ENCODE measurements at regions not wholly inside any gene's neighbourhood (a gene's known extent, or its start where the extent isn't known, plus 50 kb on each side); places are given as distances from the start of the nearest gene placed in this dataset.

- Mint-ChIP-seq H3K4me3 (no peak overlapping the region), H3K9me3 (no peaks in the 10 kb centered on the region), H3K36me3 (no peaks in the 10 kb centered on the region), H3K27me3 (ENCODE audit: low read depth) (peaks cover 41% of the 10 kb centered on the region), H3K4me1 (peaks cover 48% of the 10 kb centered on the region), H3K27ac (no peak overlapping the region)
- no peak for DNase-seq (ENCODE audit: low spot score)
- CTCF ChIA-PET: interaction anchor here (0.7 kb wide), 1 partner anchor 13 kb away, joined by 3 read pairs; no protein-coding TSS in a partner anchor
- no peak for ATAC-seq
- no peak for TF ChIP-seq USF1 (CRISPR knock-in tag; IDR thresholded peaks at IDR 0.05)
- POLR2A ChIA-PET: no interaction called here
Observed at GRCh38 chr9:105978336-105978735, 284.0 kb downstream of the TMEM38B start.

- TF ChIP-seq ZNF416 (CRISPR knock-in tag; IDR thresholded peaks at IDR 0.05): no peak
- TF ChIP-seq ZNF512 (CRISPR knock-in tag; IDR thresholded peaks at IDR 0.05; ENCODE audit: borderline replicate concordance): no peak
- no peak for TF ChIP-seq E2F1 (CRISPR knock-in tag; IDR thresholded peaks at IDR 0.05)
- no peak for TF ChIP-seq GABPB1 (CRISPR knock-in tag; IDR thresholded peaks at IDR 0.05)
- no peak for TF ChIP-seq ZSCAN18 (CRISPR knock-in tag; IDR thresholded peaks at IDR 0.05)
- no peak for TF ChIP-seq ERG (CRISPR knock-in tag; IDR thresholded peaks at IDR 0.05)
- no peak for TF ChIP-seq CREM (CRISPR knock-in tag; IDR thresholded peaks at IDR 0.05)
- no peak for TF ChIP-seq ZNF121 (CRISPR knock-in tag; IDR thresholded peaks at IDR 0.05)
- no peak for TF ChIP-seq OVOL2 (CRISPR knock-in tag; IDR thresholded peaks at IDR 0.05; ENCODE audit: borderline replicate concordance)
- TF ChIP-seq SP1 (CRISPR knock-in tag; conservative IDR thresholded peaks at IDR 0.05): no peak
- no peak for TF ChIP-seq NFE2L1 (CRISPR knock-in tag; IDR thresholded peaks at IDR 0.05)
- no peak for TF ChIP-seq TP53 (CRISPR knock-in tag; IDR thresholded peaks at IDR 0.05)
- TF ChIP-seq GRHL2 (CRISPR knock-in tag; IDR thresholded peaks at IDR 0.05; ENCODE audit: insufficient replicate concordance, severe bottlenecking): no peak
- TF ChIP-seq ZNF219 (CRISPR knock-in tag; IDR thresholded peaks at IDR 0.05; ENCODE audit: borderline replicate concordance): no peak
- no peak for TF ChIP-seq ETV6 (CRISPR knock-in tag; IDR thresholded peaks at IDR 0.05)
- no peak for TF ChIP-seq SOX15 (CRISPR knock-in tag; IDR thresholded peaks at IDR 0.05)
- no peak for TF ChIP-seq CBFB (CRISPR knock-in tag; IDR thresholded peaks at IDR 0.05; ENCODE audit: low read depth)
- TF ChIP-seq ELF4 (CRISPR knock-in tag; IDR thresholded peaks at IDR 0.05; ENCODE audit: low read depth): no peak
- no peak for TF ChIP-seq CDX4 (CRISPR knock-in tag; IDR thresholded peaks at IDR 0.05; ENCODE audit: borderline replicate concordance)
- no peak for TF ChIP-seq ZNF396 (CRISPR knock-in tag; IDR thresholded peaks at IDR 0.05; ENCODE audit: borderline replicate concordance)
- H3K27ac Mint-ChIP-seq: no peak overlapping the region
- H3K9me3 Mint-ChIP-seq: no peaks in the 10 kb centered on the region
- ChIA-PET CTCF (interaction anchor here (0.7 kb wide), 1 partner anchor 14 kb away, joined by 3 read pairs; no protein-coding TSS in a partner anchor), POLR2A (no interaction called here)
- H3K36me3 Mint-ChIP-seq: no peaks in the 10 kb centered on the region
- H3K4me1 Mint-ChIP-seq: peaks cover 43% of the 10 kb centered on the region
- DNase-seq (ENCODE audit: low spot score): no peak
- ATAC-seq: no peak
- no peak overlapping the region for H3K4me3 Mint-ChIP-seq
- peaks cover 36% of the 10 kb centered on the region for H3K27me3 Mint-ChIP-seq (ENCODE audit: low read depth)
Observed at GRCh38 chr9:105978826-105979225, 284.5 kb downstream of the TMEM38B start.

Data from WTC11 (cell line).